ENCODE measurements at regions not wholly inside any gene's neighbourhood (a gene's known extent, or its start where the extent isn't known, plus 50 kb on each side); places are given as distances from the start of the nearest gene placed in this dataset.

GRCh38 chr10:23517155-23517554, 78.3 kb downstream of the OTUD1 start:
- no CpG with 5 or more reads among the region's 2 CpGs for WGBS, 2 donors (ENCODE audit: extremely low coverage in 2 of 2, insufficient read length in 2 of 2, insufficient replicate concordance in 1 of 2)
- Histone ChIP-seq H3K36me3 (replicated peaks in 1 of 2; ENCODE audit: control insufficient read depth in 2 of 2, insufficient read depth in 2 of 2, low read length in 2 of 2) (no peaks in the 10 kb centered on the region), H2BK5ac (ENCODE audit: low read length) (no peak overlapping the region), H2BK12ac (ENCODE audit: low read length) (no peak overlapping the region), H3K23ac (ENCODE audit: low read depth, low read length, poor library complexity) (no peak overlapping the region), H3K27ac (replicated peaks; ENCODE audit: low read length) (no peak overlapping the region), H3K4ac (ENCODE audit: low read length) (no peak overlapping the region), H2AFZ (ENCODE audit: low read length) (no peak overlapping the region), H3K4me2 (ENCODE audit: insufficient read depth, low read length, poor library complexity, severe bottlenecking) (no peak overlapping the region), H2BK15ac (ENCODE audit: low read length) (no peak overlapping the region), H3K9ac (ENCODE audit: low read depth, low read length, poor library complexity) (no peak overlapping the region), H3K14ac (ENCODE audit: low read length) (no peak overlapping the region), H3K27me3 (ENCODE audit: control insufficient read depth in 3 of 3, insufficient read depth in 3 of 3, low read depth in 1 of 3, low read length in 3 of 3) (no peaks in the 10 kb centered on the region), H4K8ac (ENCODE audit: low read depth, low read length) (no peak overlapping the region), H3K9me3 (replicated peaks in 1 of 2; ENCODE audit: control insufficient read depth in 2 of 2, insufficient read depth in 1 of 2, low read depth in 1 of 2, low read length in 2 of 2) (no peaks in the 10 kb centered on the region), H3K18ac (ENCODE audit: low read length) (no peak overlapping the region), H2BK120ac (ENCODE audit: low read depth, low read length) (no peak overlapping the region), H3K4me1 (ENCODE audit: control insufficient read depth in 2 of 2, insufficient read depth in 1 of 2, low read depth in 1 of 2, low read length in 2 of 2) (no peaks in the 10 kb centered on the region), H2AK5ac (ENCODE audit: low read depth, low read length) (no peak overlapping the region), H3K4me3 (ENCODE audit: low read length in 2 of 2) (no peak overlapping the region), H4K91ac (ENCODE audit: low read depth, low read length, poor library complexity) (no peak overlapping the region), H3K79me1 (ENCODE audit: low read depth, low read length) (no peaks in the 10 kb centered on the region)
- DNase-seq (ENCODE audit: low spot score): no peak

DNA sequence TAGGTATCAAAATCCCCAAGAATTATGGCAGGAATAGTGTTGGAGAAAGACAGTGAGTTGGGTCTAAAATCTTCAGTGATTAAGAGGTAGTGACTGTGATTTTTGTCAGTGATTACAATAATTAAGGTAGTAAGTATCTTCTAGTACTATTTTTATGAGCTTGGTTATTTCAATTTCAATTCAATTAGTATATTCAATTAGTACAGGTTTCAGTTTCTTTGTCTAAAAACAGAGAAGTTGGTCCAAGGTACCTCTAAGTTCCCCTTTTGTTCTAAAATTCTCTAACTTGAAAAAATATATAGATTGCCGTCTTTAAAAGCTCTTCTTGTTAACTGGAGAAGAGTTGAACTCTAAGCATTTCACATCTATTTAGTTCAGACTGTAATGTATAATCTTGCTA, 82.9 kb downstream of the OTUD1 start:
- no peak overlapping the region for H3K4ac ChIP-seq (ENCODE audit: low read length)
- no peak overlapping the region for H4K8ac ChIP-seq (ENCODE audit: low read depth, low read length)
- no peak overlapping the region for H2BK120ac ChIP-seq (ENCODE audit: low read depth, low read length)
- no peaks in the 10 kb centered on the region for H3K4me1 ChIP-seq (ENCODE audit: control insufficient read depth in 2 of 2, insufficient read depth in 1 of 2, low read depth in 1 of 2, low read length in 2 of 2)
- no peak overlapping the region for H2AFZ ChIP-seq (ENCODE audit: low read length)
- H3K27ac ChIP-seq (replicated peaks; ENCODE audit: low read length): no peak overlapping the region
- H3K4me3 ChIP-seq (ENCODE audit: low read length in 2 of 2): no peak overlapping the region
- whole genome bisulfite sequencing, 2 donors (ENCODE audit: extremely low coverage in 2 of 2, insufficient read length in 2 of 2, insufficient replicate concordance in 1 of 2): no CpG with 5 or more reads among the region's 1 CpG
- no peak overlapping the region for H4K91ac ChIP-seq (ENCODE audit: low read depth, low read length, poor library complexity)
- no peak for DNase-seq (ENCODE audit: low spot score)
- H3K27me3 ChIP-seq (ENCODE audit: control insufficient read depth in 3 of 3, insufficient read depth in 3 of 3, low read depth in 1 of 3, low read length in 3 of 3): no peaks in the 10 kb centered on the region
- no peak overlapping the region for H3K18ac ChIP-seq (ENCODE audit: low read length)
- H3K79me1 ChIP-seq (ENCODE audit: low read depth, low read length): no peaks in the 10 kb centered on the region
- H3K36me3 ChIP-seq (replicated peaks in 1 of 2; ENCODE audit: control insufficient read depth in 2 of 2, insufficient read depth in 2 of 2, low read length in 2 of 2): no peaks in the 10 kb centered on the region
- no peak overlapping the region for H2BK15ac ChIP-seq (ENCODE audit: low read length)
- no peak overlapping the region for H3K14ac ChIP-seq (ENCODE audit: low read length)
- no peaks in the 10 kb centered on the region for H3K9me3 ChIP-seq (replicated peaks in 1 of 2; ENCODE audit: control insufficient read depth in 2 of 2, insufficient read depth in 1 of 2, low read depth in 1 of 2, low read length in 2 of 2)
- no peak overlapping the region for H3K23ac ChIP-seq (ENCODE audit: low read depth, low read length, poor library complexity)
- H2BK12ac ChIP-seq (ENCODE audit: low read length): no peak overlapping the region
- H2AK5ac ChIP-seq (ENCODE audit: low read depth, low read length): no peak overlapping the region
- H2BK5ac ChIP-seq (ENCODE audit: low read length): no peak overlapping the region
- H3K4me2 ChIP-seq (ENCODE audit: insufficient read depth, low read length, poor library complexity, severe bottlenecking): no peak overlapping the region
- no peak overlapping the region for H3K9ac ChIP-seq (ENCODE audit: low read depth, low read length, poor library complexity)

- H3K14ac ChIP-seq (ENCODE audit: low read length): no peak overlapping the region
- no peak overlapping the region for H3K4me3 ChIP-seq (ENCODE audit: low read length in 2 of 2)
- WGBS, 2 donors (ENCODE audit: extremely low coverage in 2 of 2, insufficient read length in 2 of 2, insufficient replicate concordance in 1 of 2): no CpG with 5 or more reads among the region's 4 CpGs
- no peak overlapping the region for H2BK12ac ChIP-seq (ENCODE audit: low read length)
- H4K8ac ChIP-seq (ENCODE audit: low read depth, low read length): no peak overlapping the region
- H2AK5ac ChIP-seq (ENCODE audit: low read depth, low read length): no peak overlapping the region
- DNase-seq (ENCODE audit: low spot score): no peak
- H3K4me1 ChIP-seq (ENCODE audit: control insufficient read depth in 2 of 2, insufficient read depth in 1 of 2, low read depth in 1 of 2, low read length in 2 of 2): no peaks in the 10 kb centered on the region
- no peak overlapping the region for H3K4me2 ChIP-seq (ENCODE audit: insufficient read depth, low read length, poor library complexity, severe bottlenecking)
- H3K36me3 ChIP-seq (replicated peaks in 1 of 2; ENCODE audit: control insufficient read depth in 2 of 2, insufficient read depth in 2 of 2, low read length in 2 of 2): no peaks in the 10 kb centered on the region
- no peak overlapping the region for H2AFZ ChIP-seq (ENCODE audit: low read length)
- no peak overlapping the region for H3K27ac ChIP-seq (replicated peaks; ENCODE audit: low read length)
- no peaks in the 10 kb centered on the region for H3K79me1 ChIP-seq (ENCODE audit: low read depth, low read length)
- H2BK5ac ChIP-seq (ENCODE audit: low read length): no peak overlapping the region
- no peak overlapping the region for H3K4ac ChIP-seq (ENCODE audit: low read length)
- no peak overlapping the region for H3K9ac ChIP-seq (ENCODE audit: low read depth, low read length, poor library complexity)
- no peak overlapping the region for H2BK15ac ChIP-seq (ENCODE audit: low read length)
- H3K18ac ChIP-seq (ENCODE audit: low read length): no peak overlapping the region
- H3K27me3 ChIP-seq (ENCODE audit: control insufficient read depth in 3 of 3, insufficient read depth in 3 of 3, low read depth in 1 of 3, low read length in 3 of 3): no peaks in the 10 kb centered on the region
- H3K23ac ChIP-seq (ENCODE audit: low read depth, low read length, poor library complexity): no peak overlapping the region
- no peak overlapping the region for H2BK120ac ChIP-seq (ENCODE audit: low read depth, low read length)
- no peak overlapping the region for H4K91ac ChIP-seq (ENCODE audit: low read depth, low read length, poor library complexity)
- no peaks in the 10 kb centered on the region for H3K9me3 ChIP-seq (replicated peaks in 1 of 2; ENCODE audit: control insufficient read depth in 2 of 2, insufficient read depth in 1 of 2, low read depth in 1 of 2, low read length in 2 of 2)
Observed at GRCh38 chr10:23522345-23522744, 83.5 kb downstream of the OTUD1 start.

GRCh38 chr10:23523251-23523650, 84.4 kb downstream of the OTUD1 start:
- Histone ChIP-seq H3K4ac (ENCODE audit: low read length) (no peak overlapping the region), H3K27ac (replicated peaks; ENCODE audit: low read length) (no peak overlapping the region), H3K9ac (ENCODE audit: low read depth, low read length, poor library complexity) (no peak overlapping the region), H2AFZ (ENCODE audit: low read length) (no peak overlapping the region), H2AK5ac (ENCODE audit: low read depth, low read length) (no peak overlapping the region), H3K18ac (ENCODE audit: low read length) (no peak overlapping the region), H2BK15ac (ENCODE audit: low read length) (no peak overlapping the region), H3K79me1 (ENCODE audit: low read depth, low read length) (no peaks in the 10 kb centered on the region), H2BK5ac (ENCODE audit: low read length) (no peak overlapping the region), H2BK120ac (ENCODE audit: low read depth, low read length) (no peak overlapping the region), H3K14ac (ENCODE audit: low read length) (no peak overlapping the region), H3K36me3 (replicated peaks in 1 of 2; ENCODE audit: control insufficient read depth in 2 of 2, insufficient read depth in 2 of 2, low read length in 2 of 2) (no peaks in the 10 kb centered on the region), H3K4me1 (ENCODE audit: control insufficient read depth in 2 of 2, insufficient read depth in 1 of 2, low read depth in 1 of 2, low read length in 2 of 2) (no peaks in the 10 kb centered on the region), H3K27me3 (ENCODE audit: control insufficient read depth in 3 of 3, insufficient read depth in 3 of 3, low read depth in 1 of 3, low read length in 3 of 3) (no peaks in the 10 kb centered on the region), H3K4me2 (ENCODE audit: insufficient read depth, low read length, poor library complexity, severe bottlenecking) (no peak overlapping the region), H2BK12ac (ENCODE audit: low read length) (no peak overlapping the region), H4K8ac (ENCODE audit: low read depth, low read length) (no peak overlapping the region), H3K9me3 (replicated peaks in 1 of 2; ENCODE audit: control insufficient read depth in 2 of 2, insufficient read depth in 1 of 2, low read depth in 1 of 2, low read length in 2 of 2) (no peaks in the 10 kb centered on the region), H3K4me3 (ENCODE audit: low read length in 2 of 2) (no peak overlapping the region), H3K23ac (ENCODE audit: low read depth, low read length, poor library complexity) (no peak overlapping the region), H4K91ac (ENCODE audit: low read depth, low read length, poor library complexity) (no peak overlapping the region)
- DNase-seq (ENCODE audit: low spot score): no peak
- no CpG with 5 or more reads among the region's 4 CpGs for WGBS, 2 donors (ENCODE audit: extremely low coverage in 2 of 2, insufficient read length in 2 of 2, insufficient replicate concordance in 1 of 2)
